Vagina (tissue), 2 donors: ENCODE measurements at regions not wholly inside any gene's neighbourhood (a gene's known extent, or its start where the extent isn't known, plus 50 kb on each side); places are given as distances from the start of the nearest gene placed in this dataset.
"Not testable (repeated sequence)": the region's sequence is repeated elsewhere in the genome, so short reads cannot be mapped to it uniquely, and the experiment has no call there.

Experiments used
- POLR2AphosphoS5 ChIP-seq, 2 donors: sonication (generic); formaldehyde crosslinking; IDR thresholded peaks; one replicate each; pipeline ENCODE4 v1.9.0; 2017; ENCODE audit warnings: antibody characterized with exemption in 2 of 2, mild to moderate bottlenecking in 2 of 2, low read depth in 1 of 2; ENCODE audit not compliant: insufficient read depth in 1 of 2
- TF ChIP-seq, protein P1 (sequence below), 3 experiments: fragments of 450-650 bp in 2 of 3; fragments of 200-600 bp in 1 of 3; sonication (generic) in 1 of 3; IDR thresholded peaks; one replicate each; pipeline ENCODE4 v1.5.1; 2017 to 2019; ENCODE audit warnings: antibody characterized with exemption in 3 of 3, mild to moderate bottlenecking in 2 of 3, moderate library complexity in 2 of 3

- TF ChIP-seq, protein P1, sequence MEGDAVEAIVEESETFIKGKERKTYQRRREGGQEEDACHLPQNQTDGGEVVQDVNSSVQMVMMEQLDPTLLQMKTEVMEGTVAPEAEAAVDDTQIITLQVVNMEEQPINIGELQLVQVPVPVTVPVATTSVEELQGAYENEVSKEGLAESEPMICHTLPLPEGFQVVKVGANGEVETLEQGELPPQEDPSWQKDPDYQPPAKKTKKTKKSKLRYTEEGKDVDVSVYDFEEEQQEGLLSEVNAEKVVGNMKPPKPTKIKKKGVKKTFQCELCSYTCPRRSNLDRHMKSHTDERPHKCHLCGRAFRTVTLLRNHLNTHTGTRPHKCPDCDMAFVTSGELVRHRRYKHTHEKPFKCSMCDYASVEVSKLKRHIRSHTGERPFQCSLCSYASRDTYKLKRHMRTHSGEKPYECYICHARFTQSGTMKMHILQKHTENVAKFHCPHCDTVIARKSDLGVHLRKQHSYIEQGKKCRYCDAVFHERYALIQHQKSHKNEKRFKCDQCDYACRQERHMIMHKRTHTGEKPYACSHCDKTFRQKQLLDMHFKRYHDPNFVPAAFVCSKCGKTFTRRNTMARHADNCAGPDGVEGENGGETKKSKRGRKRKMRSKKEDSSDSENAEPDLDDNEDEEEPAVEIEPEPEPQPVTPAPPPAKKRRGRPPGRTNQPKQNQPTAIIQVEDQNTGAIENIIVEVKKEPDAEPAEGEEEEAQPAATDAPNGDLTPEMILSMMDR (IDR thresholded peaks at IDR 0.05) = not testable (repeated sequence)
- TF ChIP-seq POLR2AphosphoS5 (IDR thresholded peaks at IDR 0.05; ENCODE audit: insufficient read depth in 1 of 2, low read depth in 1 of 2) = not testable (repeated sequence)
These were observed 4423.6 kb upstream of the TPTE start for GRCh38 chr21:6097736-6098135.
